C4-2B (cell line): ENCODE measurements at regions not wholly inside any gene's neighbourhood (a gene's known extent, or its start where the extent isn't known, plus 50 kb on each side); places are given as distances from the start of the nearest gene placed in this dataset.

ENCODE experiments used
- H3K27ac ChIP-seq: fragments of 450-650 bp; 2 replicates; pipeline ENCODE4 v1.5.1; 2017
- ZFX ChIP-seq: fragments of 450-650 bp; IDR thresholded peaks from 2 replicates; pipeline ENCODE4 v1.6.1; 2017
- TF ChIP-seq, protein P1 (sequence below): fragments of 450-650 bp; conservative IDR thresholded peaks from 2 replicates; pipeline ENCODE4 v1.5.1; 2017; ENCODE audit warnings: mild to moderate bottlenecking

DNA sequence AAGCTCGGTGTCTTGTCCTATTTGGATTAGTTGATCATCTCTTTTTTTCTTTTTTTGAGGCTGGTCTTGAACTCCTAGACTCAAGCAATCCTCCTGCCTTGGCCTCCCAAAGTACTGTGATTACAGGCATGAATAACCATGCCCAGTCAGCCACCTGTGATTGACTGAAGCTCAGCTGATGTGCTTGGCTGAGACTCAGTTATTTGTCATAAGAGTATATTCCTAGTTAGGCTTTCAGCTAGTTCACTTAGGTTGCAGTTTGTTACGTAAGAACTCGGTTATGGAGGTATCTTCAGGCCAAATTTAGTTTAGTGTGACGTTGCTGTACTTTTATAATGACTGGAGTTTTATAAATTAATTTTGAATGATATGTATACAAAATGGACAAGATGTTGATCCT, 365.0 kb downstream of the SV2B start:
- TF ChIP-seq, protein P1, sequence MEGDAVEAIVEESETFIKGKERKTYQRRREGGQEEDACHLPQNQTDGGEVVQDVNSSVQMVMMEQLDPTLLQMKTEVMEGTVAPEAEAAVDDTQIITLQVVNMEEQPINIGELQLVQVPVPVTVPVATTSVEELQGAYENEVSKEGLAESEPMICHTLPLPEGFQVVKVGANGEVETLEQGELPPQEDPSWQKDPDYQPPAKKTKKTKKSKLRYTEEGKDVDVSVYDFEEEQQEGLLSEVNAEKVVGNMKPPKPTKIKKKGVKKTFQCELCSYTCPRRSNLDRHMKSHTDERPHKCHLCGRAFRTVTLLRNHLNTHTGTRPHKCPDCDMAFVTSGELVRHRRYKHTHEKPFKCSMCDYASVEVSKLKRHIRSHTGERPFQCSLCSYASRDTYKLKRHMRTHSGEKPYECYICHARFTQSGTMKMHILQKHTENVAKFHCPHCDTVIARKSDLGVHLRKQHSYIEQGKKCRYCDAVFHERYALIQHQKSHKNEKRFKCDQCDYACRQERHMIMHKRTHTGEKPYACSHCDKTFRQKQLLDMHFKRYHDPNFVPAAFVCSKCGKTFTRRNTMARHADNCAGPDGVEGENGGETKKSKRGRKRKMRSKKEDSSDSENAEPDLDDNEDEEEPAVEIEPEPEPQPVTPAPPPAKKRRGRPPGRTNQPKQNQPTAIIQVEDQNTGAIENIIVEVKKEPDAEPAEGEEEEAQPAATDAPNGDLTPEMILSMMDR, result no peak
- TF ChIP-seq ZFX, result no peak
- H3K27ac ChIP-seq, result no peak overlapping the region

GRCh38 chr15:91465696-91466095, 365.6 kb downstream of the SV2B start:
- TF ChIP-seq, protein P1, result no peak
- no peak for TF ChIP-seq ZFX
- no peak overlapping the region for H3K27ac ChIP-seq

- TF ChIP-seq, protein P1, result no peak
- TF ChIP-seq ZFX, result no peak
- no peak overlapping the region for H3K27ac ChIP-seq
Observed at GRCh38 chr15:91468871-91469580, 369.0 kb downstream of the SV2B start.

DNA sequence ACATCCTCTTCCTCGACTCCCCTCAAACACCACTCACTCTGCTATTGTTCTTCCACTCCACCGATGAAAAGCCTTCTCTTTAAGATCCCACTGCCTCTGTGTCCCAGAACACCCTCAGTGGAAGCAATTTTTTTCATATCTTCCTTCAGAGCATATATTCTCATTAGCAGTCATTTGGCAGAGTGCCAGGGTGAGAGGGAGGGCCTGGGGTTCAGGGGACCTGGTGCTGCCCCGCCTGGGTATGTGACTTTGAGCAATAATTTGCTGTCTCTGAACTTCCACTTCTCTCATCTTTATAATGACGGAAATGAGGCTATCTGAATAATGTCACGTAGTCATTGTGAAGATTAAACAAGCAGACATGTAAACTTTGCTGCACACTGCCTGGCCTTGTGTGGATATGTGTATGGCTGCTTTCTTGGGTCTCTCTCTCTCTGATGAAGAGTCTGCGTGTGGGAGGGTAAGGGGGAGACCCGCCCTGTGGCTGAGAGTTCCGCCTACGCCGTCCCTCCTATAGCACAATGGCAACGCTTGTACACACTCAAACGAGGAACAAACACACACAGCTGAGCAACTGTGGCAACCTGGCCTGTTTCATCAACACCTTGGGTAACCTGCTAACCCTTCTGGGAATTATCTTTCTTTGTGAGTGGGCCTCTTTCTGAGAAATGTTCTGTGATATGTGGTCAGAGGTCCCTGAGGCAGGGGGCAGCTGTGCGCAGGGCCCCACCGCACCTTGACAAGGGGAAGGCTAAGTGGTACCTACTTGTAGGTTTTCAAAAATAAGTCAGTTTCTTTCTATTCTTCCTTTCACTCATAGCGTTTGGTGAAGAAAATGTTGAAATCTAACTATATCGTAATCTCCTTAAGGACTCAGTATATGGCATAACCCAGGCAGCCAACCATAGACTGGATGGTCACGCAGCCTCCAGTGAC, 369.8 kb downstream of the SV2B start:
- no peak overlapping the region for H3K27ac ChIP-seq
- TF ChIP-seq ZFX, result no peak
- TF ChIP-seq, protein P1, result no peak

GRCh38 chr15:91471468-91471867, 371.4 kb downstream of the SV2B start:
- TF ChIP-seq, protein P1, result no peak
- TF ChIP-seq ZFX, result no peak
- H3K27ac ChIP-seq, result no peak overlapping the region

DNA sequence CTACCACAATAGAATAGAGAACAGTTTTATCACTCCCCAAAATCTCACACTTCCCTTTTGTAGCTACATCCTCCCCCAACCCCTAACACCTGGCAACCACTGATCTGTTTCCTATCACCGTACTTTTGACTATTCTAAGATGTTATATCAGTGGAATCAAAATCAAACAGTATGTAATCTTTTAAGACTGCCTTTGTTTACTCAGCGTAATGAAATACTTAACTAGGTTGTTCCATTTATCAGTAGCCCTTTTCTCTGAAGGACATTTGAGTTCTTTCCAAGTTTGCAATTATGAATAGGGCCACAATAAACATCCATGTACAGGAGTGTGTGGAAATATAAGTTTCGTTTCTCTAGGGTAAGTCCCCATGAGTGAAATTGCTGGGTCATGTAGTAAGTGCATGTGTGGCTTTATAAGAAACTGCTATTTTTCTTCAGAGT, 372.3 kb downstream of the SV2B start:
- TF ChIP-seq, protein P1, result no peak
- TF ChIP-seq ZFX, result no peak
- no peak overlapping the region for H3K27ac ChIP-seq

DNA sequence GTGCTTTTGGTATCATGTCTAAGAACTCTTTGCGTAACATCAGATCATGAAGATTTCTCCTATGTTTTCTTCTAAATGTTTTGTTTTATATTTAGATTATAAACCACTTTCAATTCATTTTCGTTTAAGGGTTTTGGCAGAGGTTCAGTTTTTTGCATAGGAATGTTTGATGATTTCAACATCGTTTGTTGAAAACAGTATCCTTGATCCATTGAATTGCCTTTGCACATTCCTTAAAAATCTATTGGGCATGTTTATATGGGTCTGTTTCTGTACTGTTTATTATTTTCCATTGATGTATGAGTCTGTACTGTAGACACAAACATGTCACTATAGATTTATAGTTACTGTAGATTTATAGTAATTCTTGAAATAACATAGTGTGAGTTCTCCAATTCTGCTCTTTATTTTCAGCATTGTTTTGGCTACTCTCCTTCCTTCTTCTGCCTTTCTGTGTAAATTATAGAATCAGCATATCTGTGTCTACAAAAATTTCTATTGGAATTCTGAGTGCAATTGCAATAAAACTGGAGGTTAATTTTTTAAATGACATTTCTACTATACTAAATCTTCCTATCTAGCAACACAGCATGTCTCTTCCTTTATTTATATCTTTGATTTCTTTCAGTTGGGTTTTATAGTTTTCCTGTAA, 374.0 kb downstream of the SV2B start:
- H3K27ac ChIP-seq, result no peak overlapping the region
- TF ChIP-seq ZFX, result no peak
- TF ChIP-seq, protein P1, result no peak
